ENCODE measurements at regions not wholly inside any gene's neighbourhood (a gene's known extent, or its start where the extent isn't known, plus 50 kb on each side); places are given as distances from the start of the nearest gene placed in this dataset.

- Histone ChIP-seq H3K4me1 (ENCODE audit: insufficient read depth, low read length) (no peaks in the 10 kb centered on the region), H3K4me3 (ENCODE audit: low read depth in 1 of 2, low read length in 2 of 2) (no peak overlapping the region), H3K9ac (ENCODE audit: low read depth, low read length) (no peak overlapping the region), H2AFZ (ENCODE audit: low read depth, low read length) (no peak overlapping the region), H3K4me2 (ENCODE audit: insufficient read depth, low read length) (no peak overlapping the region), H4K20me1 (ENCODE audit: insufficient read depth, low read length) (no peaks in the 10 kb centered on the region), H3K79me2 (ENCODE audit: insufficient read depth, low read length) (no peaks in the 10 kb centered on the region), H3K9me3 (ENCODE audit: insufficient read depth, low read length, severe bottlenecking) (peaks cover 16% of the 10 kb centered on the region), H3K36me3 (ENCODE audit: insufficient read depth, low read length) (no peaks in the 10 kb centered on the region), H3K27me3 (ENCODE audit: insufficient read depth, low read length, poor library complexity) (no peaks in the 10 kb centered on the region), H3K27ac (ENCODE audit: low read length) (no peak overlapping the region)
- no peak for DNase-seq
- ATAC-seq (ENCODE audit: insufficient read depth, low read depth), result no peak
- TF ChIP-seq EZH2 (IDR thresholded peaks at IDR 0.05; ENCODE audit: borderline replicate concordance, low read depth, low read length, severe bottlenecking) (no peak), CTCF (IDR thresholded peaks at IDR 0.05; ENCODE audit: borderline replicate concordance, extremely low read depth, low read length, poor library complexity, severe bottlenecking) (no peak)
These were observed 156.1 kb downstream of the DLL1 start for GRCh38 chr6:170134471-170135440.

- H3K79me2 ChIP-seq (ENCODE audit: insufficient read depth, low read length), result no peaks in the 10 kb centered on the region
- H3K9me3 ChIP-seq (ENCODE audit: insufficient read depth, low read length, severe bottlenecking), result peaks cover 16% of the 10 kb centered on the region
- no peaks in the 10 kb centered on the region for H4K20me1 ChIP-seq (ENCODE audit: insufficient read depth, low read length)
- no peak for ATAC-seq (ENCODE audit: insufficient read depth, low read depth)
- no peak overlapping the region for H3K27ac ChIP-seq (ENCODE audit: low read length)
- no peaks in the 10 kb centered on the region for H3K36me3 ChIP-seq (ENCODE audit: insufficient read depth, low read length)
- H3K27me3 ChIP-seq (ENCODE audit: insufficient read depth, low read length, poor library complexity), result no peaks in the 10 kb centered on the region
- no peak for DNase-seq
- no peak overlapping the region for H3K4me2 ChIP-seq (ENCODE audit: insufficient read depth, low read length)
- H3K4me3 ChIP-seq (ENCODE audit: low read depth in 1 of 2, low read length in 2 of 2), result no peak overlapping the region
- no peaks in the 10 kb centered on the region for H3K4me1 ChIP-seq (ENCODE audit: insufficient read depth, low read length)
- no peak overlapping the region for H2AFZ ChIP-seq (ENCODE audit: low read depth, low read length)
- no peak overlapping the region for H3K9ac ChIP-seq (ENCODE audit: low read depth, low read length)
- TF ChIP-seq EZH2 (IDR thresholded peaks at IDR 0.05; ENCODE audit: borderline replicate concordance, low read depth, low read length, severe bottlenecking) (no peak), CTCF (IDR thresholded peaks at IDR 0.05; ENCODE audit: borderline replicate concordance, extremely low read depth, low read length, poor library complexity, severe bottlenecking) (no peak)
These were observed 156.8 kb downstream of the DLL1 start for GRCh38 chr6:170134031-170134470.

GRCh38 chr6:170132561-170132991 lies 158.3 kb downstream of the DLL1 start:
- H3K9me3 ChIP-seq (ENCODE audit: insufficient read depth, low read length, severe bottlenecking), result peaks cover 8% of the 10 kb centered on the region

More at GRCh38 chr6:170132561-170132991, 158.3 kb downstream of the DLL1 start:
- Histone ChIP-seq H3K27me3 (ENCODE audit: insufficient read depth, low read length, poor library complexity) (no peaks in the 10 kb centered on the region), H3K4me2 (ENCODE audit: insufficient read depth, low read length) (no peak overlapping the region), H3K27ac (ENCODE audit: low read length) (no peak overlapping the region), H3K4me1 (ENCODE audit: insufficient read depth, low read length) (no peaks in the 10 kb centered on the region), H2AFZ (ENCODE audit: low read depth, low read length) (no peak overlapping the region), H3K9ac (ENCODE audit: low read depth, low read length) (no peak overlapping the region), H3K79me2 (ENCODE audit: insufficient read depth, low read length) (no peaks in the 10 kb centered on the region), H3K4me3 (ENCODE audit: low read depth in 1 of 2, low read length in 2 of 2) (no peak overlapping the region), H4K20me1 (ENCODE audit: insufficient read depth, low read length) (no peaks in the 10 kb centered on the region), H3K36me3 (ENCODE audit: insufficient read depth, low read length) (no peaks in the 10 kb centered on the region)
- TF ChIP-seq EZH2 (IDR thresholded peaks at IDR 0.05; ENCODE audit: borderline replicate concordance, low read depth, low read length, severe bottlenecking), result no peak
- TF ChIP-seq CTCF (IDR thresholded peaks at IDR 0.05; ENCODE audit: borderline replicate concordance, extremely low read depth, low read length, poor library complexity, severe bottlenecking), result no peak
- ATAC-seq (ENCODE audit: insufficient read depth, low read depth) (no peak), DNase-seq (no peak)

Measured in DND-41 (cell line).